Gastroesophageal sphincter (tissue), 4 donors: ENCODE measurements at regions not wholly inside any gene's neighbourhood (a gene's known extent, or its start where the extent isn't known, plus 50 kb on each side); places are given as distances from the start of the nearest gene placed in this dataset.

Experiments used
- ATAC-seq: fragments of 150-250 bp; one replicate; pipeline ENCODE4 v1.9.1; 2016; ENCODE audit warnings: mild to moderate bottlenecking, moderate library complexity
- H3K27ac ChIP-seq, 4 donors: fragments of 200-600 bp; sonication (generic) in 3 of 4; 1 replicate in 3 of 4; 2 replicates in 1 of 4; pipeline ENCODE4 v1.5.1; 2016 to 2019
- H3K27me3 ChIP-seq: fragments of 200-600 bp; sonication (generic); one replicate; pipeline ENCODE4 v1.5.1; 2019
- H3K36me3 ChIP-seq, 2 donors: fragments of 200-600 bp; sonication (generic); one replicate each; pipeline ENCODE4 v1.5.1; 2019; ENCODE audit warnings: control low read depth in 1 of 2
- H3K4me1 ChIP-seq, 3 donors: fragments of 200-600 bp; sonication (generic); 1 replicate in 2 of 3; 2 replicates in 1 of 3; pipeline ENCODE4 v1.5.1; 2016 to 2019; ENCODE audit warnings: control low read depth in 2 of 3
- H3K4me3 ChIP-seq, 2 donors: fragments of 200-600 bp; sonication (generic); one replicate each; pipeline ENCODE4 v1.5.1; 2019; ENCODE audit warnings: mild to moderate bottlenecking in 1 of 2, moderate library complexity in 1 of 2
- H3K9me3 ChIP-seq, 3 donors: fragments of 200-600 bp; sonication (generic); one replicate each; pipeline ENCODE4 v1.5.1; 2017 to 2019; ENCODE audit warnings: control low read depth in 2 of 3
- CTCF ChIP-seq, 4 experiments: fragments of 200-600 bp in 2 of 4; fragments of 450-650 bp in 2 of 4; sonication (generic) in 1 of 4; IDR thresholded peaks; one replicate each; pipeline ENCODE4 v1.5.1; 2017 to 2019; ENCODE audit warnings: antibody characterized with exemption in 4 of 4, mild to moderate bottlenecking in 2 of 4, moderate library complexity in 2 of 4
- EP300 ChIP-seq: sonication (generic); formaldehyde crosslinking; IDR thresholded peaks from one replicate; pipeline ENCODE4 v1.6.1; 2017; ENCODE audit warnings: antibody characterized with exemption, mild to moderate bottlenecking
- POLR2A ChIP-seq, 2 donors: fragments of 450-650 bp; IDR thresholded peaks; one replicate each; pipeline ENCODE4 v1.6.1; 2017; ENCODE audit warnings: antibody characterized with exemption in 2 of 2, mild to moderate bottlenecking in 2 of 2, moderate library complexity in 1 of 2
- POLR2AphosphoS5 ChIP-seq: sonication (generic); formaldehyde crosslinking; IDR thresholded peaks from one replicate; pipeline ENCODE4 v1.6.1; 2017; ENCODE audit warnings: antibody characterized with exemption
- WGBS, 2 donors: methylation state at CpG; one replicate each; pipeline ENCODE4 v1.1.5; 2018; ENCODE audit warnings: low coverage in 1 of 2; 5-methylcytosine and 5-hydroxymethylcytosine counted together

GRCh38 chr17:13413001-13413400, 188.7 kb downstream of the HS3ST3A1 start:
- no peak for TF ChIP-seq EP300
- TF ChIP-seq POLR2AphosphoS5: no peak
- TF ChIP-seq CTCF (IDR thresholded peaks at IDR 0.05): no peak
- no peak for TF ChIP-seq POLR2A (IDR thresholded peaks at IDR 0.05)
- Histone ChIP-seq H3K27ac (no peak overlapping the region), H3K4me1 (peaks cover 0 to 6% (median 0%) of the 10 kb centered on the region in 3 donors), H3K4me3 (no peak overlapping the region), H3K36me3 (no peaks in the 10 kb centered on the region), H3K9me3 (no peaks in the 10 kb centered on the region), H3K27me3 (no peaks in the 10 kb centered on the region)
- no peak for ATAC-seq
- 72 to 87% methylated on average over 5 to 7 of the region's 7 CpGs for WGBS, 2 donors

GRCh38 chr17:13410874-13411273, 190.9 kb downstream of the HS3ST3A1 start:
- Histone ChIP-seq H3K9me3 (no peaks in the 10 kb centered on the region), H3K27me3 (no peaks in the 10 kb centered on the region), H3K4me3 (no peak overlapping the region), H3K4me1 (peaks cover 0 to 3% (median 0%) of the 10 kb centered on the region in 3 donors), H3K27ac (no peak overlapping the region), H3K36me3 (no peaks in the 10 kb centered on the region)
- TF ChIP-seq POLR2A (IDR thresholded peaks at IDR 0.05) (no peak), EP300 (no peak), POLR2AphosphoS5 (no peak), CTCF (IDR thresholded peaks at IDR 0.05) (no peak)
- ATAC-seq: peak; percentile 60
- 33 to 34% methylated on average over 2 of the region's 2 CpGs for WGBS, 2 donors

GRCh38 chr17:13410214-13410613, 191.5 kb downstream of the HS3ST3A1 start:
- H3K4me3 ChIP-seq: no peak overlapping the region
- H3K27ac ChIP-seq: no peak overlapping the region
- no peaks in the 10 kb centered on the region for H3K9me3 ChIP-seq
- no peak for ATAC-seq
- TF ChIP-seq CTCF (IDR thresholded peaks at IDR 0.05): no peak
- 78 to 80% methylated on average over 3 of the region's 3 CpGs for WGBS, 2 donors
- H3K27me3 ChIP-seq: no peaks in the 10 kb centered on the region
- no peaks in the 10 kb centered on the region for H3K36me3 ChIP-seq
- no peaks in the 10 kb centered on the region for H3K4me1 ChIP-seq

DNA sequence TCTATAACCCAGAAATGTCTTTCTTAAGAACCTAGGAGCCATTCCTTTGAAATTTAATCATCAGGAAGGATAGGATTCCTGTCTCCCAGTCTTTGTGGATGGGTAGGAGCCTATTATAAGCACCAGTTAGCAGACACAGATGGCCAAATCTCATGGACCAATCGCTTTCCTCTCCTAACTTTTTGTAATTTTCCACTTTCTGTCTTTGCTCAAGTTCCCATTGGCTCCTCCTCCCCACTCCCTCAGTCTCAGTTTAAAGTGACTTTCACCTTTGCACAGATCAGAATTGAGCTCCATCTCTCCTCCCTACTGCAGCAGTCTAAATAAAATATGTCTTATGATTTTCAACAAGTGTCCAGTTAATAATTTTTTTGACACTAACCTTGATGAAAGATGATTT, 192.3 kb downstream of the HS3ST3A1 start:
- no peak for ATAC-seq
- Histone ChIP-seq H3K27ac (no peak overlapping the region), H3K27me3 (no peaks in the 10 kb centered on the region), H3K9me3 (no peaks in the 10 kb centered on the region), H3K36me3 (no peaks in the 10 kb centered on the region), H3K4me3 (no peak overlapping the region), H3K4me1 (no peaks in the 10 kb centered on the region)
- WGBS, 2 donors: 83% methylated on average over 1 of the region's 1 CpG
- no peak for TF ChIP-seq EP300
- TF ChIP-seq CTCF (IDR thresholded peaks at IDR 0.05): no peak
- no peak for TF ChIP-seq POLR2A (IDR thresholded peaks at IDR 0.05)
- TF ChIP-seq POLR2AphosphoS5: no peak

GRCh38 chr17:13407381-13407780, 194.3 kb downstream of the HS3ST3A1 start:
- H3K27me3 ChIP-seq: no peaks in the 10 kb centered on the region
- no peaks in the 10 kb centered on the region for H3K4me1 ChIP-seq
- no peak overlapping the region for H3K4me3 ChIP-seq
- TF ChIP-seq CTCF (IDR thresholded peaks at IDR 0.05) (no peak), POLR2AphosphoS5 (no peak), POLR2A (IDR thresholded peaks at IDR 0.05) (no peak), EP300 (no peak)
- no peak for ATAC-seq
- 80% methylated on average over 3 of the region's 6 CpGs; no CpG with 5 or more reads in 1 of the 2 donors for WGBS, 2 donors
- H3K9me3 ChIP-seq: no peaks in the 10 kb centered on the region
- no peaks in the 10 kb centered on the region for H3K36me3 ChIP-seq
- no peak overlapping the region for H3K27ac ChIP-seq
